K562 (cell line): ENCODE measurements at regions not wholly inside any gene's neighbourhood (a gene's known extent, or its start where the extent isn't known, plus 50 kb on each side); places are given as distances from the start of the nearest gene placed in this dataset.

Source experiments
- ATAC-seq: fragments of 200-7000 bp; cut with Tn5 transposase; 3 replicates; pipeline ENCODE4 v1.9.1; 2020; ENCODE audit warnings: moderate library complexity
- BruUV-seq: library from RNA; stranded (reverse); fragments of 400-500 nt; replicated peaks from 2 replicates; lab custom pipeline; 2021; lab: Mats Ljungman, UMichigan
- CTCF ChIA-PET: fragments of 300-600 bp; formaldehyde crosslinking; extraction: SDS; loops from one replicate; lab custom pipeline; 2021; ENCODE audit warnings: low intra/inter-chr PET ratio; lab: Yijun Ruan, JAX
- POLR2A ChIA-PET: fragments of 300-600, 350-650 bp; sonication (Branson Sonifier 250); formaldehyde crosslinking; extraction: SDS; loops from one replicate; lab custom pipeline; 2021; ENCODE audit warnings: antibody characterized with exemption, inconsistent platforms; lab: Yijun Ruan, JAX
- DNase-seq, 4 experiments: peaks; one replicate each; pipeline versions ENCODE4 v3.0.0 to v3.0.0-alpha.2; 2011 to 2018; ENCODE audit warnings: low spot score in 3 of 4, mixed read lengths in 3 of 4; ENCODE audit errors: extremely low read depth in 1 of 4
- FAIRE-seq: peaks from 2 replicates; lab custom pipeline; 2011; peaks lifted over from hg19 to GRCh38; lab: Jason Lieb, UNC
- H2AFZ ChIP-seq: 2 replicates; pipeline ENCODE4 v1.6.0; 2011; ENCODE audit warnings: low read depth, low read length, control low read depth, inconsistent platforms
- H3K27ac ChIP-seq: fragments of 200-600 bp; 3 replicates; pipeline ENCODE4 v1.8.0; 2011; ENCODE audit warnings: low read depth, mild to moderate bottlenecking, control low read depth, inconsistent platforms, low read length, moderate library complexity, mixed read lengths; ENCODE audit errors: extremely low read depth
- H3K27me3 ChIP-seq, 2 experiments: fragments of 300-600 bp in 1 of 2; 2 replicates in 1 of 2; 3 replicates in 1 of 2; pipeline versions ENCODE4 v1.6.0 to v1.8.0; 2011; ENCODE audit warnings: inconsistent platforms in 2 of 2, low read length in 2 of 2, mild to moderate bottlenecking in 1 of 2, mixed read lengths in 1 of 2, moderate library complexity in 1 of 2; ENCODE audit not compliant: control insufficient read depth in 2 of 2, insufficient read depth in 2 of 2
- H3K36me3 ChIP-seq: fragments of 300-600 bp; 3 replicates; pipeline ENCODE4 v1.8.0; 2011; ENCODE audit warnings: mild to moderate bottlenecking, low read length, inconsistent platforms; ENCODE audit not compliant: control insufficient read depth, insufficient read depth
- H3K4me1 ChIP-seq, 2 experiments: fragments of 200-600 bp in 1 of 2; replicated peaks in 1 of 2; 2 replicates in 1 of 2; 3 replicates in 1 of 2; pipeline versions ENCODE4 v1.5.1 to v1.8.0; 2011; ENCODE audit warnings: inconsistent platforms in 2 of 2, low read length in 2 of 2, mild to moderate bottlenecking in 1 of 2, mixed read lengths in 1 of 2, moderate library complexity in 1 of 2; ENCODE audit not compliant: control insufficient read depth in 2 of 2, insufficient read depth in 2 of 2
- H3K4me2 ChIP-seq: 2 replicates; pipeline ENCODE4 v1.6.1; 2011; ENCODE audit warnings: low read length, control low read depth, inconsistent platforms, mixed read lengths; ENCODE audit not compliant: insufficient read depth
- H3K4me3 ChIP-seq: fragments of 200-600 bp; sonication (generic), shearing (Covaris generic); 2 replicates; pipeline ENCODE4 v1.5.1; 2016; ENCODE audit warnings: control low read depth, inconsistent platforms
- H3K79me2 ChIP-seq: fragments of 200-600 bp; 3 replicates; pipeline ENCODE4 v1.8.0; 2011; ENCODE audit warnings: low read length, inconsistent platforms; ENCODE audit not compliant: control insufficient read depth, insufficient read depth
- H3K9ac ChIP-seq, 2 experiments: 2 replicates each; pipeline versions ENCODE4 v1.6.0 to v1.6.1; 2011; ENCODE audit warnings: low read depth in 2 of 2, low read length in 2 of 2, control low read depth in 1 of 2, inconsistent platforms in 1 of 2, mild to moderate bottlenecking in 1 of 2, mixed read lengths in 1 of 2; ENCODE audit not compliant: insufficient read depth in 1 of 2
- H3K9me1 ChIP-seq: one replicate; pipeline ENCODE4 v1.6.0; 2011; ENCODE audit warnings: inconsistent platforms, mild to moderate bottlenecking, low read length, moderate library complexity; ENCODE audit not compliant: control insufficient read depth, insufficient read depth
- H3K9me3 ChIP-seq: replicated peaks from 2 replicates; pipeline ENCODE4 v1.5.1; 2011; ENCODE audit warnings: low read depth, low read length, inconsistent platforms; ENCODE audit not compliant: control insufficient read depth, insufficient read depth
- H4K20me1 ChIP-seq: replicated peaks from 2 replicates; pipeline ENCODE4 v1.6.1; 2011; ENCODE audit warnings: low read length, inconsistent platforms, mixed read lengths; ENCODE audit not compliant: control insufficient read depth, insufficient read depth
- ASH1L ChIP-seq: fragments of 450-650 bp; IDR thresholded peaks from 2 replicates; pipeline ENCODE4 v1.6.1; 2018; ENCODE audit warnings: borderline replicate concordance, mild to moderate bottlenecking, low read depth; ENCODE audit not compliant: partially characterized antibody
- CREBBP ChIP-seq: IDR thresholded peaks from one replicate; pipeline ENCODE4 v1.6.1; 2012; ENCODE audit warnings: low read depth, mild to moderate bottlenecking, control low read depth, inconsistent platforms, low read length
- ELF4 ChIP-seq: fragments of 450-650 bp; formaldehyde crosslinking; IDR thresholded peaks from 2 replicates; pipeline ENCODE4 v1.4.0; 2022; ENCODE audit warnings: missing genetic modification characterization
- MAFF ChIP-seq: IDR thresholded peaks from 2 replicates; pipeline ENCODE4 v1.6.1; 2012; ENCODE audit warnings: low read length, improper control_type of control experiment
- ZNF239 ChIP-seq: fragments of 250-450 bp; sonication (Bioruptor Pico); IDR thresholded peaks from 2 replicates; pipeline ENCODE4 v1.4.0; 2020; ENCODE audit warnings: mild to moderate bottlenecking
- ZNF263 ChIP-seq: sonication (generic); formaldehyde crosslinking; IDR thresholded peaks from 2 replicates; pipeline ENCODE4 v1.8.0; 2022; ENCODE audit warnings: mild to moderate bottlenecking, missing genetic modification reagents, borderline replicate concordance
- ZNF561 ChIP-seq: fragments of 450-650 bp; formaldehyde crosslinking; conservative IDR thresholded peaks from 2 replicates; pipeline ENCODE4 v1.4.0; 2020; ENCODE audit warnings: mild to moderate bottlenecking, moderate library complexity
- ZNF717 ChIP-seq: fragments of 250-450 bp; sonication (Bioruptor Pico); IDR thresholded peaks from 2 replicates; pipeline ENCODE4 v1.5.0; 2021
- WGBS: fragments of 100-300 bp; shearing (Covaris generic); methylation state at CpG from one replicate; pipeline ENCODE4 v1.1.6; 2016; ENCODE audit warnings: low coverage, mixed read lengths; ENCODE audit not compliant: insufficient coverage; ENCODE audit errors: missing lambda C conversion rate; 5-methylcytosine and 5-hydroxymethylcytosine counted together
- in situ Hi-C: fragments of 300-500 bp; cut with MboI; formaldehyde crosslinking; loops from 4 replicates; pipeline ENCODE4 v1.15.0; 2018; ENCODE audit warnings: inconsistent platforms, mixed read lengths
- intact Hi-C: fragments of 100-400 bp; cut with micrococcal nuclease; formaldehyde crosslinking; loops from 2 replicates; pipeline ENCODE4 v1.14.2; 2022
- TF ChIP-seq, protein P1 (sequence below): fragments of 250-450 bp; sonication (Bioruptor Pico); IDR thresholded peaks from 2 replicates; pipeline ENCODE4 v1.8.0; 2022; ENCODE audit warnings: moderate library complexity, mild to moderate bottlenecking, inconsistent platforms
- TF ChIP-seq, protein P2 (sequence below): fragments of 250-450 bp; sonication (Bioruptor Pico); IDR thresholded peaks from 2 replicates; pipeline ENCODE4 v1.4.0; 2020

DNA sequence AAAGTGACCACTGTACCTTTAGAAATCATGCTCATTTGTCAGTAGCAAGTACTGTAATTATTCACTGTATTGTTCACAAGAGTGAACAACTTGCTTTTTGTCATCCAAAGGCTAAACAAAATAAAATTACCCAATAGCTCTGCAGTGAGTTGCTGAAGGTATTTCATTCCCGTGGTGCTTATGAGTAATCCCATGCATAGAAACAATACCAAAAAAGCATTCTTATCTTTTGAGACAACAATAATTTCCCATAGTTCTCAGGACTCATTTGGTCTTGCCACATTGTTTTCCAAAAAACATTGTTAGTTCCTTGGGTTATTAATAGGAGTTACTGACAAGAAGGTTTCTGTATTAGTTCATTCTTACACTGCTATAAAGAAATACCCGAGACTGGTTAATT, 503.2 kb upstream of the FAM98A start:
- no peaks in the 10 kb centered on the region for H3K27me3 ChIP-seq
- no peak for TF ChIP-seq CREBBP
- no peaks in the 10 kb centered on the region for H3K79me2 ChIP-seq
- H3K36me3 ChIP-seq, result no peaks in the 10 kb centered on the region
- H3K4me2 ChIP-seq, result no peak overlapping the region
- no peaks in the 10 kb centered on the region for H4K20me1 ChIP-seq
- no peak overlapping the region for H3K4me3 ChIP-seq
- 0% methylated on average over 2 of the region's 2 CpGs for WGBS
- no peaks in the 10 kb centered on the region for H3K9me3 ChIP-seq
- H3K9me1 ChIP-seq, result no peaks in the 10 kb centered on the region
- in situ Hi-C loops (no loop called here), intact Hi-C loops (no loop called here)
- H3K4me1 ChIP-seq, result no peaks in the 10 kb centered on the region
- H2AFZ ChIP-seq, result no peak overlapping the region
- ATAC-seq, result no peak
- CTCF ChIA-PET, result no interaction called here
- no peak overlapping the region for H3K9ac ChIP-seq
- FAIRE-seq, result no peak
- DNase-seq, result no peak
- POLR2A ChIA-PET, result no interaction called here
- no TSS peak for BruUV-seq
- no peak overlapping the region for H3K27ac ChIP-seq

DNA sequence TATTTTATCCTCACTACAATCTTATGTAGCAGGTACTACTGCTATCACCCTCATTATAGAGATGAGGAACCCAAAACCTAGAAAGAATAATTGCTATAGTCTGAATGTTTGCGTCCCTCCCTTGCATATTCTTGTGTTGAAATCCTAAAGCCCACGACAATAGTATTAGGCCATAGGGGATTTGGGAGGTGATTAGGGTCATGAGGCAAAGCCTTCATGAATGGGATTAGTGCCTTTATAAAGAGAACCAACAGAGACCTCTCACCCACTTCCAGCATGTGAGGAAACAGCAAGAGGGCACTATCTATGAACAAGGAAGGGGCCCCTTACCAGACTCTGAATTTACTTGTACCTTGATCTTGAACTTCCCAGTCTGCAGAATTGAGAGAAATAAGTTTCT, 500.3 kb upstream of the FAM98A start:
- H3K4me2 ChIP-seq, result no peak overlapping the region
- H3K9me3 ChIP-seq, result no peaks in the 10 kb centered on the region
- H3K9ac ChIP-seq, result no peak overlapping the region
- intact Hi-C loops (loop anchor here (10.0 kb wide), 1 partner anchor 1315 kb away; no protein-coding TSS in a partner anchor), in situ Hi-C loops (no loop called here)
- H3K4me3 ChIP-seq, result no peak overlapping the region
- no peak overlapping the region for H2AFZ ChIP-seq
- H3K27ac ChIP-seq, result no peak overlapping the region
- CTCF ChIA-PET, result no interaction called here
- H3K36me3 ChIP-seq, result no peaks in the 10 kb centered on the region
- TF ChIP-seq, protein P1, sequence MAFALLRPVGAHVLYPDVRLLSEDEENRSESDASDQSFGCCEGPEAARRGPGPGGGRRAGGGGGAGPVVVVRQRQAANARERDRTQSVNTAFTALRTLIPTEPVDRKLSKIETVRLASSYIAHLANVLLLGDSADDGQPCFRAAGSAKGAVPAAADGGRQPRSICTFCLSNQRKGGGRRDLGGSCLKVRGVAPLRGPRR (CRISPR knock-in tag), result no peak
- no peak for TF ChIP-seq ELF4 (CRISPR knock-in tag)
- TF ChIP-seq ASH1L, result no peak
- no peak for TF ChIP-seq ZNF263 (CRISPR knock-in tag)
- no peak for TF ChIP-seq ZNF561 (CRISPR knock-in tag)
- TF ChIP-seq ZNF717 (CRISPR knock-in tag), result no peak
- no peak for TF ChIP-seq MAFF
- no peak for TF ChIP-seq ZNF239 (CRISPR knock-in tag)
- TF ChIP-seq, protein P2, sequence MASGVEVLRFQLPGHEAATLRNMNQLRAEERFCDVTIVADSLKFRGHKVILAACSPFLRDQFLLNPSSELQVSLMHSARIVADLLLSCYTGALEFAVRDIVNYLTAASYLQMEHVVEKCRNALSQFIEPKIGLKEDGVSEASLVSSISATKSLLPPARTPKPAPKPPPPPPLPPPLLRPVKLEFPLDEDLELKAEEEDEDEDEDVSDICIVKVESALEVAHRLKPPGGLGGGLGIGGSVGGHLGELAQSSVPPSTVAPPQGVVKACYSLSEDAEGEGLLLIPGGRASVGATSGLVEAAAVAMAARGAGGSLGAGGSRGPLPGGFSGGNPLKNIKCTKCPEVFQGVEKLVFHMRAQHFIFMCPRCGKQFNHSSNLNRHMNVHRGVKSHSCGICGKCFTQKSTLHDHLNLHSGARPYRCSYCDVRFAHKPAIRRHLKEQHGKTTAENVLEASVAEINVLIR (CRISPR knock-in tag), result no peak
- FAIRE-seq, result no peak
- BruUV-seq, result no TSS peak
- H3K79me2 ChIP-seq, result no peaks in the 10 kb centered on the region
- H3K4me1 ChIP-seq, result no peaks in the 10 kb centered on the region
- POLR2A ChIA-PET, result no interaction called here
- 0% methylated on average over 2 of the region's 2 CpGs for WGBS
- no peaks in the 10 kb centered on the region for H3K9me1 ChIP-seq
- no peaks in the 10 kb centered on the region for H3K27me3 ChIP-seq
- no peaks in the 10 kb centered on the region for H4K20me1 ChIP-seq
- no peak for ATAC-seq
- DNase-seq, result no peak
